ENCODE measurements at regions not wholly inside any gene's neighbourhood (a gene's known extent, or its start where the extent isn't known, plus 50 kb on each side); places are given as distances from the start of the nearest gene placed in this dataset.

GRCh38 chr20:53678315-53678989, 84.8 kb upstream of the ZNF217 start:
- no peak for TF ChIP-seq TCF12 (IDR thresholded peaks at IDR 0.05; ENCODE audit: low read depth)
- TF ChIP-seq CEBPB (IDR thresholded peaks at IDR 0.05), result no peak
- TF ChIP-seq FOXM1 (IDR thresholded peaks at IDR 0.05; ENCODE audit: borderline replicate concordance, low read depth), result no peak
- TF ChIP-seq RAD21 (IDR thresholded peaks at IDR 0.05; ENCODE audit: low read depth), result no peak
- no peak for TF ChIP-seq YY1 (IDR thresholded peaks at IDR 0.05; ENCODE audit: low read depth)
- no peak for TF ChIP-seq TAF1 (IDR thresholded peaks at IDR 0.05; ENCODE audit: low read depth)
- no peak for TF ChIP-seq REST (IDR thresholded peaks at IDR 0.05; ENCODE audit: low read depth)
- TF ChIP-seq EP300 (IDR thresholded peaks at IDR 0.05; ENCODE audit: borderline replicate concordance), result no peak
- no peak for TF ChIP-seq USF1 (IDR thresholded peaks at IDR 0.05)

Data from Ishikawa (cell line).